Endothelial cell of hepatic sinusoid (primary cell): ENCODE measurements at regions not wholly inside any gene's neighbourhood (a gene's known extent, or its start where the extent isn't known, plus 50 kb on each side); places are given as distances from the start of the nearest gene placed in this dataset.
"Not testable (repeated sequence)": the region's sequence is repeated elsewhere in the genome, so short reads cannot be mapped to it uniquely, and the experiment has no call there.

ENCODE experiments used
- in situ Hi-C: cut with HindIII; loops from 2 replicates; pipeline ENCODE4 v1.10.0; 2017; ENCODE audit warnings: low sequenced_read_pairs

GRCh38 chr13:70571221-70571620, 463.0 kb upstream of the KLHL1 start:
- in situ Hi-C loops, result no loop called here

- in situ Hi-C loops, result no loop called here
Measured at GRCh38 chr13:70568571-70568970, 460.3 kb upstream of the KLHL1 start.

GRCh38 chr13:70544706-70545105, 436.5 kb upstream of the KLHL1 start:
- in situ Hi-C loops, result no loop called here

GRCh38 chr13:70541451-70541850, 433.2 kb upstream of the KLHL1 start:
- in situ Hi-C loops, result no loop called here

GRCh38 chr13:70534466-70534865, 426.2 kb upstream of the KLHL1 start:
- in situ Hi-C loops, result no loop called here

GRCh38 chr13:70529652-70530051, 421.4 kb upstream of the KLHL1 start:
- in situ Hi-C loops, result no loop called here

- in situ Hi-C loops, result no loop called here
Measured at GRCh38 chr13:70527599-70527998, 419.3 kb upstream of the KLHL1 start.

GRCh38 chr13:70523622-70524021, 415.4 kb upstream of the KLHL1 start:
- in situ Hi-C loops, result no loop called here

- in situ Hi-C loops, result no loop called here
Measured at GRCh38 chr13:70520275-70521036, 412.2 kb upstream of the KLHL1 start.

GRCh38 chr13:70518081-70518480, 409.8 kb upstream of the KLHL1 start:
- in situ Hi-C loops, result no loop called here

GRCh38 chr13:70516226-70516625, 408.0 kb upstream of the KLHL1 start:
- in situ Hi-C loops, result no loop called here

- in situ Hi-C loops, result not testable (repeated sequence)
Measured at GRCh38 chr13:70511861-70512417, 403.7 kb upstream of the KLHL1 start.

- in situ Hi-C loops, result no loop called here
Measured at GRCh38 chr13:70505809-70506208, 397.6 kb upstream of the KLHL1 start.

- in situ Hi-C loops, result no loop called here
Measured at GRCh38 chr13:70502944-70503343, 394.7 kb upstream of the KLHL1 start.

- in situ Hi-C loops, result no loop called here
Measured at GRCh38 chr13:70490320-70490935, 382.2 kb upstream of the KLHL1 start.

GRCh38 chr13:70484931-70485330, 376.7 kb upstream of the KLHL1 start:
- in situ Hi-C loops, result no loop called here

GRCh38 chr13:70483599-70484276, 375.5 kb upstream of the KLHL1 start:
- in situ Hi-C loops, result no loop called here

GRCh38 chr13:70473907-70474306, 365.7 kb upstream of the KLHL1 start:
- in situ Hi-C loops, result no loop called here

- in situ Hi-C loops, result no loop called here
Measured at GRCh38 chr13:70469077-70469476, 360.8 kb upstream of the KLHL1 start.

- in situ Hi-C loops, result no loop called here
Measured at GRCh38 chr13:70457474-70457873, 349.2 kb upstream of the KLHL1 start.

- in situ Hi-C loops, result no loop called here
Measured at GRCh38 chr13:70448820-70449219, 340.6 kb upstream of the KLHL1 start.
